AG04450 (cell line): ENCODE measurements at regions not wholly inside any gene's neighbourhood (a gene's known extent, or its start where the extent isn't known, plus 50 kb on each side); places are given as distances from the start of the nearest gene placed in this dataset.

Experiments used
- CTCF ChIA-PET: fragments of 300-600, 350-600 bp; formaldehyde crosslinking; extraction: SDS; loops from one replicate; lab custom pipeline; 2022; ENCODE audit warnings: antibody characterized with exemption, inconsistent platforms; lab: Charles Lee
- POLR2A ChIA-PET: fragments of 350-600 bp; formaldehyde crosslinking; extraction: SDS; loops from one replicate; lab custom pipeline; 2021; ENCODE audit warnings: antibody characterized with exemption, inconsistent platforms; lab: Yijun Ruan, JAX
- DNase-seq: peaks from one replicate; pipeline ENCODE4 v3.0.0-alpha.2; 2011; ENCODE audit warnings: low read depth, low spot score
- H3K27ac ChIP-seq: one replicate; pipeline ENCODE4 v1.5.1; 2012; ENCODE audit warnings: low read depth, low read length, control low read depth
- H3K27me3 ChIP-seq: one replicate; pipeline ENCODE4 v1.6.0; 2012; ENCODE audit warnings: low read length; ENCODE audit not compliant: control insufficient read depth, insufficient read depth
- H3K4me3 ChIP-seq: 2 replicates; pipeline ENCODE4 v1.5.1; 2011; ENCODE audit warnings: mild to moderate bottlenecking, low read depth, low read length, control low read depth
- H3K9me3 ChIP-seq: 2 replicates; pipeline ENCODE4 v1.5.1; 2012; ENCODE audit warnings: low read length; ENCODE audit not compliant: control insufficient read depth, insufficient read depth
- CTCF ChIP-seq: IDR thresholded peaks from 2 replicates; pipeline ENCODE4 v1.5.1; 2011; ENCODE audit warnings: low read depth, low read length, control low read depth, inconsistent platforms

GRCh38 chr15:59953392-59953883, 50.7 kb upstream of the FOXB1 start:
- POLR2A ChIA-PET: no interaction called here
- Histone ChIP-seq H3K27me3 (no peaks in the 10 kb centered on the region), H3K4me3 (no peak overlapping the region), H3K27ac (no peak overlapping the region), H3K9me3 (no peaks in the 10 kb centered on the region)
- TF ChIP-seq CTCF: no peak
- DNase-seq: no peak
- CTCF ChIA-PET: no interaction called here

- no peaks in the 10 kb centered on the region for H3K9me3 ChIP-seq
- no peaks in the 10 kb centered on the region for H3K27me3 ChIP-seq
- no peak overlapping the region for H3K27ac ChIP-seq
- ChIA-PET CTCF (no interaction called here), POLR2A (no interaction called here)
- TF ChIP-seq CTCF: no peak
- no peak overlapping the region for H3K4me3 ChIP-seq
- DNase-seq: no peak
These were observed 51.2 kb upstream of the FOXB1 start for GRCh38 chr15:59952960-59953359.

- Histone ChIP-seq H3K4me3 (no peak overlapping the region), H3K9me3 (no peaks in the 10 kb centered on the region), H3K27me3 (no peaks in the 10 kb centered on the region), H3K27ac (no peak overlapping the region)
- ChIA-PET POLR2A (no interaction called here), CTCF (interaction anchor here (0.6 kb wide), 1 partner anchor 249 kb away, joined by 3 read pairs; no protein-coding TSS in a partner anchor)
- TF ChIP-seq CTCF: no peak
- no peak for DNase-seq
These were observed 53.3 kb upstream of the FOXB1 start for GRCh38 chr15:59950603-59951388.

GRCh38 chr15:59948924-59949613, 55.0 kb upstream of the FOXB1 start:
- no peak overlapping the region for H3K4me3 ChIP-seq
- no peak for TF ChIP-seq CTCF
- ChIA-PET CTCF (no interaction called here), POLR2A (no interaction called here)
- no peaks in the 10 kb centered on the region for H3K9me3 ChIP-seq
- H3K27me3 ChIP-seq: no peaks in the 10 kb centered on the region
- H3K27ac ChIP-seq: no peak overlapping the region
- DNase-seq: no peak

- CTCF ChIA-PET: no interaction called here
- DNase-seq: no peak
- TF ChIP-seq CTCF: no peak
- Histone ChIP-seq H3K27ac (no peak overlapping the region), H3K9me3 (no peaks in the 10 kb centered on the region), H3K27me3 (no peaks in the 10 kb centered on the region), H3K4me3 (no peak overlapping the region)
- POLR2A ChIA-PET: no interaction called here
These were observed 58.0 kb upstream of the FOXB1 start for GRCh38 chr15:59946084-59946483.
